ENCODE measurements at regions not wholly inside any gene's neighbourhood (a gene's known extent, or its start where the extent isn't known, plus 50 kb on each side); places are given as distances from the start of the nearest gene placed in this dataset.
"Not testable (repeated sequence)": the region's sequence is repeated elsewhere in the genome, so short reads cannot be mapped to it uniquely, and the experiment has no call there.

DNA sequence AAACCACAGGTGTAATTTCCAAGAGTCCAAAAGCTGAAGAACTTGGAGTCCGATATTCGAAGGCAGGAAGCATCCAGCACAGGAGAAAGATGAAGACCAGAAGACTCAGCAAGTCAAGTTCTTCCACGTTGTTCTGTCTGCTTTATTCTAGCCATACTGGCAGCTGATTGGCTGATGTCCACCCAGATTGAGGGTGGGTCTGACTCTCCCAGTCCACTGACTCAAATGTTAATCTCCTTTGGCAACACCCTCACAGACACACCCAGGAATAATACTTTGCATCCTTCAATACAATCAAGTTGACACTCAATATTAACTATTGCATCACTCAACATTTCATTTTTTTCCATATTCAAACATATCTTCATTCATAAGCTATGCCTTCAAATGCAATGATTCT is 99.5 kb downstream of the SLC25A46 start:
- TF ChIP-seq, protein P1, sequence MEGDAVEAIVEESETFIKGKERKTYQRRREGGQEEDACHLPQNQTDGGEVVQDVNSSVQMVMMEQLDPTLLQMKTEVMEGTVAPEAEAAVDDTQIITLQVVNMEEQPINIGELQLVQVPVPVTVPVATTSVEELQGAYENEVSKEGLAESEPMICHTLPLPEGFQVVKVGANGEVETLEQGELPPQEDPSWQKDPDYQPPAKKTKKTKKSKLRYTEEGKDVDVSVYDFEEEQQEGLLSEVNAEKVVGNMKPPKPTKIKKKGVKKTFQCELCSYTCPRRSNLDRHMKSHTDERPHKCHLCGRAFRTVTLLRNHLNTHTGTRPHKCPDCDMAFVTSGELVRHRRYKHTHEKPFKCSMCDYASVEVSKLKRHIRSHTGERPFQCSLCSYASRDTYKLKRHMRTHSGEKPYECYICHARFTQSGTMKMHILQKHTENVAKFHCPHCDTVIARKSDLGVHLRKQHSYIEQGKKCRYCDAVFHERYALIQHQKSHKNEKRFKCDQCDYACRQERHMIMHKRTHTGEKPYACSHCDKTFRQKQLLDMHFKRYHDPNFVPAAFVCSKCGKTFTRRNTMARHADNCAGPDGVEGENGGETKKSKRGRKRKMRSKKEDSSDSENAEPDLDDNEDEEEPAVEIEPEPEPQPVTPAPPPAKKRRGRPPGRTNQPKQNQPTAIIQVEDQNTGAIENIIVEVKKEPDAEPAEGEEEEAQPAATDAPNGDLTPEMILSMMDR (IDR thresholded peaks at IDR 0.05; ENCODE audit: control extremely low read depth in 1 of 3, insufficient read depth in 1 of 3, low read depth in 1 of 3, low read length in 3 of 3): not testable (repeated sequence)
- TF ChIP-seq FOSL1 (IDR thresholded peaks at IDR 0.05; ENCODE audit: insufficient read depth, low read depth, low read length); ZNF274 (IDR thresholded peaks at IDR 0.05; ENCODE audit: borderline replicate concordance, extremely low read depth, low read length); EZH2 (IDR thresholded peaks at IDR 0.05; ENCODE audit: low read depth, low read length, severe bottlenecking); POLR2AphosphoS5 (IDR thresholded peaks at IDR 0.05; ENCODE audit: low read depth, low read length); EP300 (IDR thresholded peaks at IDR 0.05; ENCODE audit: borderline replicate concordance in 1 of 2, low read depth in 2 of 2, low read length in 2 of 2); POLR2A (IDR thresholded peaks at IDR 0.05; ENCODE audit: control extremely low read depth in 1 of 2, low read depth in 2 of 2, low read length in 2 of 2); SP2 (IDR thresholded peaks at IDR 0.05; ENCODE audit: low read length); MAFK (IDR thresholded peaks at IDR 0.05; ENCODE audit: low read depth, low read length): not testable (repeated sequence)
- TF ChIP-seq, protein P2, sequence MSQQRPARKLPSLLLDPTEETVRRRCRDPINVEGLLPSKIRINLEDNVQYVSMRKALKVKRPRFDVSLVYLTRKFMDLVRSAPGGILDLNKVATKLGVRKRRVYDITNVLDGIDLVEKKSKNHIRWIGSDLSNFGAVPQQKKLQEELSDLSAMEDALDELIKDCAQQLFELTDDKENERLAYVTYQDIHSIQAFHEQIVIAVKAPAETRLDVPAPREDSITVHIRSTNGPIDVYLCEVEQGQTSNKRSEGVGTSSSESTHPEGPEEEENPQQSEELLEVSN (IDR thresholded peaks at IDR 0.05): not testable (repeated sequence)
